ENCODE measurements at regions not wholly inside any gene's neighbourhood (a gene's known extent, or its start where the extent isn't known, plus 50 kb on each side); places are given as distances from the start of the nearest gene placed in this dataset.

DNA sequence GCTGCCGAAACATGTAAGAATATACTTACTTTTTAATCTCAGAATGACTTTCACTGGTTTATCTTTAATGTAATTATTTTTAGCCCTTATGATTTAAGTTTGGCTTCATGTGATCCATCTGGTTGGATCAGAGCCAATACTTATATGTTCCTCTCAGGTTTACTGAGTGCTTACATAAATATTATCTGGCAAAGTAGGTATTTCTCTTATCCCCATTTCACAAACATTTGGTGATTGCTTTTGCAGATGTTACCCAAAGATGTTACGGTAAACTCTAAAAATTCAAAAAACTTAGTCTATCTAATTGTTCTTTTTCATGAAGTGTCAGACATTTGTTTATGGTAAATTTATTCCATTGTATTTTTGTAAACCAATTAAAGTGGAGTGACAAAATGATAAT, 115.0 kb upstream of the TLL1 start:
- no peaks in the 10 kb centered on the region for H3K36me3 ChIP-seq (ENCODE audit: control insufficient read depth in 4 of 4, insufficient read depth in 4 of 4, low read length in 3 of 4)
- no peak overlapping the region for H3K27ac ChIP-seq (ENCODE audit: insufficient read depth in 1 of 2, low read depth in 1 of 2, low read length in 2 of 2, poor library complexity in 1 of 2, severe bottlenecking in 2 of 2)
- no peaks in the 10 kb centered on the region for H3K27me3 ChIP-seq (replicated peaks in 2 of 5; ENCODE audit: control insufficient read depth in 4 of 5, insufficient read depth in 5 of 5, low read length in 4 of 5)
- ChIA-PET CTCF (no interaction called here), POLR2A (no interaction called here)
- H3K4me3 ChIP-seq (ENCODE audit: control insufficient read depth in 1 of 7, extremely low read depth in 1 of 7, insufficient read depth in 4 of 7, low read depth in 2 of 7, low read length in 6 of 7) = no peak overlapping the region
- no CpG with 5 or more reads among the region's 2 CpGs for WGBS (ENCODE audit: insufficient coverage)
- no peak for DNase-seq
- H3K9me3 ChIP-seq (ENCODE audit: control extremely low read depth in 1 of 5, control insufficient read depth in 4 of 5, insufficient read depth in 2 of 5, low read depth in 1 of 5, low read length in 4 of 5) = no peaks in the 10 kb centered on the region
- no peaks in the 10 kb centered on the region for H3K4me1 ChIP-seq (ENCODE audit: control extremely low read depth in 1 of 4, control insufficient read depth in 4 of 4, insufficient read depth in 4 of 4, low read length in 3 of 4)

DNA sequence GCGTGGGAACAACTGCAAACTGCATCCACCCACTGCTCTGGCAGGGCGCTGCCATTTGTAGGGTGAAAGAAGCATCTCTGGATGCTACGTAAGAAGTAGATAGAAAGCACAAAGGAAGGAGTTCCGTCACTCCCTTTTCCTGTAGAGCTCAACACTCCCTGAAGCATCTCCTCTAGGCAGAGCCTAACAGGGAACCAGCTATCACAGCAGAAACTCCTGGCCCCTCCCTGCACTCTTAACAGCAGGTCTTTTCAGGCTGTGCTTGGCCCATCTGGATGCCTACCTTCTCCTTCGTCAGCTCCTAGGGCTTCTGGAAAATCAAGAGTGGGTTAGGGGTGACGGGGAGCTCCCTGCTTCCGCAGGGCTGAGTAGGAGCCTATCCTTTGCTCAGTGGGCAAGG, 112.9 kb upstream of the TLL1 start:
- H3K27ac ChIP-seq (ENCODE audit: insufficient read depth in 1 of 2, low read depth in 1 of 2, low read length in 2 of 2, poor library complexity in 1 of 2, severe bottlenecking in 2 of 2) = no peak overlapping the region

DNA sequence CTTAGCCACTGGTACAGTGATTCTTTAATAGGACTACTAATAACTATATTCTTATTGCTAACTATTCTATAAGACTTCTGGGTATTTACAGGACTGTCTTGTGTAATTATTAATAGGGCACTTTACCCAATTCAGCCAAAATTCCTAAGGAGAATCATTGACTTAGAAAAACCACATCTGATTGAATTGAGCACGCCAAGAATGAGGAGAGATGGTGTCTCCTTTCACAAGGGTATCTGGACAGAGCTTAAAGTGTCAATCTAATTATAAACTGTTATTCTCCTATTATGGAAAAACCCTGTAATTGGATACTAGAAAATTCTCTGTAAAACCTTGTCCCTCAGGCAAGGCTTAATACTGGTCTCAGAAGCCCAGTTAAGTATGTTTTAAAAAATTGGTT, 111.1 kb upstream of the TLL1 start:
- Histone ChIP-seq H3K4me1 (ENCODE audit: control extremely low read depth in 1 of 4, control insufficient read depth in 4 of 4, insufficient read depth in 4 of 4, low read length in 3 of 4) (no peaks in the 10 kb centered on the region), H3K9me3 (ENCODE audit: control extremely low read depth in 1 of 5, control insufficient read depth in 4 of 5, insufficient read depth in 2 of 5, low read depth in 1 of 5, low read length in 4 of 5) (no peaks in the 10 kb centered on the region), H3K27ac (ENCODE audit: insufficient read depth in 1 of 2, low read depth in 1 of 2, low read length in 2 of 2, poor library complexity in 1 of 2, severe bottlenecking in 2 of 2) (no peak overlapping the region), H3K27me3 (replicated peaks in 2 of 5; ENCODE audit: control insufficient read depth in 4 of 5, insufficient read depth in 5 of 5, low read length in 4 of 5) (no peaks in the 10 kb centered on the region), H3K4me3 (ENCODE audit: control insufficient read depth in 1 of 7, extremely low read depth in 1 of 7, insufficient read depth in 4 of 7, low read depth in 2 of 7, low read length in 6 of 7) (no peak overlapping the region), H3K36me3 (ENCODE audit: control insufficient read depth in 4 of 4, insufficient read depth in 4 of 4, low read length in 3 of 4) (no peaks in the 10 kb centered on the region)
- POLR2A ChIA-PET = no interaction called here
- CTCF ChIA-PET = no interaction called here
- DNase-seq = no peak
- no CpG with 5 or more reads among the region's 1 CpG for WGBS (ENCODE audit: insufficient coverage)

More for the DNA sequence above, 112.9 kb upstream of the TLL1 start:
- ChIA-PET CTCF (no interaction called here), POLR2A (no interaction called here)
- no peak for DNase-seq
- WGBS (ENCODE audit: insufficient coverage) = 100% methylated on average over 5 of the region's 7 CpGs
- no peaks in the 10 kb centered on the region for H3K4me1 ChIP-seq (ENCODE audit: control extremely low read depth in 1 of 4, control insufficient read depth in 4 of 4, insufficient read depth in 4 of 4, low read length in 3 of 4)
- H3K9me3 ChIP-seq (ENCODE audit: control extremely low read depth in 1 of 5, control insufficient read depth in 4 of 5, insufficient read depth in 2 of 5, low read depth in 1 of 5, low read length in 4 of 5) = no peaks in the 10 kb centered on the region
- H3K27me3 ChIP-seq (replicated peaks in 2 of 5; ENCODE audit: control insufficient read depth in 4 of 5, insufficient read depth in 5 of 5, low read length in 4 of 5) = no peaks in the 10 kb centered on the region
- H3K36me3 ChIP-seq (ENCODE audit: control insufficient read depth in 4 of 4, insufficient read depth in 4 of 4, low read length in 3 of 4) = no peaks in the 10 kb centered on the region
- no peak overlapping the region for H3K4me3 ChIP-seq (ENCODE audit: control insufficient read depth in 1 of 7, extremely low read depth in 1 of 7, insufficient read depth in 4 of 7, low read depth in 2 of 7, low read length in 6 of 7)

GRCh38 chr4:165763640-165764039, 109.4 kb upstream of the TLL1 start:
- no peaks in the 10 kb centered on the region for H3K9me3 ChIP-seq (ENCODE audit: control extremely low read depth in 1 of 5, control insufficient read depth in 4 of 5, insufficient read depth in 2 of 5, low read depth in 1 of 5, low read length in 4 of 5)
- no peaks in the 10 kb centered on the region for H3K4me1 ChIP-seq (ENCODE audit: control extremely low read depth in 1 of 4, control insufficient read depth in 4 of 4, insufficient read depth in 4 of 4, low read length in 3 of 4)
- H3K27me3 ChIP-seq (replicated peaks in 2 of 5; ENCODE audit: control insufficient read depth in 4 of 5, insufficient read depth in 5 of 5, low read length in 4 of 5) = no peaks in the 10 kb centered on the region
- H3K27ac ChIP-seq (ENCODE audit: insufficient read depth in 1 of 2, low read depth in 1 of 2, low read length in 2 of 2, poor library complexity in 1 of 2, severe bottlenecking in 2 of 2) = no peak overlapping the region
- ChIA-PET CTCF (interaction anchor here (0.6 to 1.4 kb wide), 2 partner anchors 9 to 13 kb away, joined by 3 to 4 read pairs; no protein-coding TSS in a partner anchor), POLR2A (no interaction called here)
- no peak overlapping the region for H3K4me3 ChIP-seq (ENCODE audit: control insufficient read depth in 1 of 7, extremely low read depth in 1 of 7, insufficient read depth in 4 of 7, low read depth in 2 of 7, low read length in 6 of 7)
- H3K36me3 ChIP-seq (ENCODE audit: control insufficient read depth in 4 of 4, insufficient read depth in 4 of 4, low read length in 3 of 4) = no peaks in the 10 kb centered on the region
- 96% methylated on average over 2 of the region's 2 CpGs for WGBS (ENCODE audit: insufficient coverage)
- no peak for DNase-seq

DNA sequence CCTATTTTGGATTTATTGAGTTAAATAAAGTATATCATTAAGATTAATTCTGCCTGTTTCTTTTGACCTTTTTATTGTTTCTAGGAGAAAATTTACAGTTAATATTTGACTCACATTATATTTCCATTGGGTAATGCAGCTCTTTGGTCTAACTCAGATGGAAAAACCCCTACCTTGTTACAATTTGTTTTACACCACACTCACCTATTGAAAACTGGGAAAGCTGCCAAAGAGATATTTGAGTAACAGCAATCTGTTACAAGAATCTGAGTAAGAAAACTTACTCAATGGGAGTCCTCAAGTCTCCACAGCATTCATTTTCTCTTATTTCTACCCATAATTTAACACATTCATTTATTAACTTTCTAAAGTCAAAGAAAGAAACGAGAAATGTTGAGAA, 108.0 kb upstream of the TLL1 start:
- ChIA-PET CTCF (interaction anchor here (1.5 kb wide), 1 partner anchor 14 kb away, joined by 4 read pairs; no protein-coding TSS in a partner anchor), POLR2A (no interaction called here)
- no peak for DNase-seq
- WGBS (ENCODE audit: insufficient coverage) = 100% methylated on average over 1 of the region's 1 CpG
- no peaks in the 10 kb centered on the region for H3K9me3 ChIP-seq (ENCODE audit: control extremely low read depth in 1 of 5, control insufficient read depth in 4 of 5, insufficient read depth in 2 of 5, low read depth in 1 of 5, low read length in 4 of 5)
- H3K27me3 ChIP-seq (replicated peaks in 2 of 5; ENCODE audit: control insufficient read depth in 4 of 5, insufficient read depth in 5 of 5, low read length in 4 of 5) = no peaks in the 10 kb centered on the region
- H3K4me3 ChIP-seq (ENCODE audit: control insufficient read depth in 1 of 7, extremely low read depth in 1 of 7, insufficient read depth in 4 of 7, low read depth in 2 of 7, low read length in 6 of 7) = no peak overlapping the region
- H3K36me3 ChIP-seq (ENCODE audit: control insufficient read depth in 4 of 4, insufficient read depth in 4 of 4, low read length in 3 of 4) = no peaks in the 10 kb centered on the region
- no peak overlapping the region for H3K27ac ChIP-seq (ENCODE audit: insufficient read depth in 1 of 2, low read depth in 1 of 2, low read length in 2 of 2, poor library complexity in 1 of 2, severe bottlenecking in 2 of 2)
- no peaks in the 10 kb centered on the region for H3K4me1 ChIP-seq (ENCODE audit: control extremely low read depth in 1 of 4, control insufficient read depth in 4 of 4, insufficient read depth in 4 of 4, low read length in 3 of 4)

GRCh38 chr4:165766018-165766417, 107.0 kb upstream of the TLL1 start:
- Histone ChIP-seq H3K4me1 (ENCODE audit: control extremely low read depth in 1 of 4, control insufficient read depth in 4 of 4, insufficient read depth in 4 of 4, low read length in 3 of 4) (no peaks in the 10 kb centered on the region), H3K27ac (ENCODE audit: insufficient read depth in 1 of 2, low read depth in 1 of 2, low read length in 2 of 2, poor library complexity in 1 of 2, severe bottlenecking in 2 of 2) (no peak overlapping the region), H3K36me3 (ENCODE audit: control insufficient read depth in 4 of 4, insufficient read depth in 4 of 4, low read length in 3 of 4) (no peaks in the 10 kb centered on the region), H3K4me3 (ENCODE audit: control insufficient read depth in 1 of 7, extremely low read depth in 1 of 7, insufficient read depth in 4 of 7, low read depth in 2 of 7, low read length in 6 of 7) (no peak overlapping the region), H3K9me3 (ENCODE audit: control extremely low read depth in 1 of 5, control insufficient read depth in 4 of 5, insufficient read depth in 2 of 5, low read depth in 1 of 5, low read length in 4 of 5) (no peaks in the 10 kb centered on the region), H3K27me3 (replicated peaks in 2 of 5; ENCODE audit: control insufficient read depth in 4 of 5, insufficient read depth in 5 of 5, low read length in 4 of 5) (no peaks in the 10 kb centered on the region)
- ChIA-PET POLR2A (no interaction called here), CTCF (interaction anchor here (1.5 kb wide), 1 partner anchor 13 kb away, joined by 4 read pairs; no protein-coding TSS in a partner anchor)
- DNase-seq = no peak
- 100% methylated on average over 2 of the region's 6 CpGs for WGBS (ENCODE audit: insufficient coverage)

DNA sequence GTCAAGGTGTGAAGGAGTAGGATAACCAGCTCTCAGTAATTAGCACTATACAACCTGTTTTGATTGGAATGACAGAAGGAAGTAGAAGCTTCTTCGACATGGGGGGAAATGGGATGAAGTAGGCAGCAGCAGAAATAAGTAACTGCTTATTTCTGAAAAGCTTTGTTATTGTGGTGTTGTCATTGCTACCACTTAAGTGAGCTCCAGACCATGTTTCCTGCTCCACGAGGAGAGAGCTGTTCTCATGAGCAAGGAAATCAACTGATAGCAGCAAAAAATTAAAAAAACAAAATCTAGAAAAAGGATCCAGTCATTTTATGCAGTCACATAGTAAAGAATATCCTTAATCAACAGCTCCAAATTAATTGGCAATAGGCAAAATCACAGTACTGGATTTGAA, 106.1 kb upstream of the TLL1 start:
- no peak for DNase-seq
- ChIA-PET POLR2A (no interaction called here), CTCF (interaction anchor here (0.5 kb wide), 1 partner anchor 65 kb away, joined by 3 read pairs; no protein-coding TSS in a partner anchor)
- Histone ChIP-seq H3K4me3 (ENCODE audit: control insufficient read depth in 1 of 7, extremely low read depth in 1 of 7, insufficient read depth in 4 of 7, low read depth in 2 of 7, low read length in 6 of 7) (no peak overlapping the region), H3K9me3 (ENCODE audit: control extremely low read depth in 1 of 5, control insufficient read depth in 4 of 5, insufficient read depth in 2 of 5, low read depth in 1 of 5, low read length in 4 of 5) (no peaks in the 10 kb centered on the region), H3K36me3 (ENCODE audit: control insufficient read depth in 4 of 4, insufficient read depth in 4 of 4, low read length in 3 of 4) (no peaks in the 10 kb centered on the region), H3K27ac (ENCODE audit: insufficient read depth in 1 of 2, low read depth in 1 of 2, low read length in 2 of 2, poor library complexity in 1 of 2, severe bottlenecking in 2 of 2) (no peak overlapping the region), H3K27me3 (replicated peaks in 2 of 5; ENCODE audit: control insufficient read depth in 4 of 5, insufficient read depth in 5 of 5, low read length in 4 of 5) (no peaks in the 10 kb centered on the region), H3K4me1 (ENCODE audit: control extremely low read depth in 1 of 4, control insufficient read depth in 4 of 4, insufficient read depth in 4 of 4, low read length in 3 of 4) (no peaks in the 10 kb centered on the region)
- WGBS (ENCODE audit: insufficient coverage) = 15% methylated on average over 2 of the region's 2 CpGs
